CD14-positive monocyte (primary cell): ENCODE measurements at regions not wholly inside any gene's neighbourhood (a gene's known extent, or its start where the extent isn't known, plus 50 kb on each side); places are given as distances from the start of the nearest gene placed in this dataset.

Source experiments
- DNase-seq, 3 donors: peaks; one replicate each; pipeline ENCODE4 v3.0.0-alpha.2; 2011 to 2022
- H2AFZ ChIP-seq: 2 replicates; pipeline ENCODE4 v1.6.0; 2012; ENCODE audit warnings: mild to moderate bottlenecking, low read depth, low read length, inconsistent platforms; ENCODE audit not compliant: insufficient read depth, poor library complexity, severe bottlenecking
- H3K27ac ChIP-seq, 2 donors: 1 replicate in 1 of 2; 2 replicates in 1 of 2; pipeline ENCODE4 v1.5.1; 2012 to 2013; ENCODE audit warnings: low read length in 2 of 2, control low read depth in 1 of 2, inconsistent platforms in 1 of 2, low read depth in 1 of 2, mild to moderate bottlenecking in 1 of 2
- H3K27me3 ChIP-seq, 2 donors: one replicate each; pipeline versions ENCODE4 v1.6.0 to v1.6.1; 2011 to 2013; ENCODE audit warnings: low read length in 2 of 2; ENCODE audit not compliant: control insufficient read depth in 2 of 2, insufficient read depth in 2 of 2
- H3K36me3 ChIP-seq, 2 donors: replicated peaks in 1 of 2; 1 replicate in 1 of 2; 2 replicates in 1 of 2; pipeline versions ENCODE4 v1.5.1 to v1.6.1; 2012 to 2013; ENCODE audit warnings: low read length in 2 of 2, control low read depth in 1 of 2, inconsistent platforms in 1 of 2, mild to moderate bottlenecking in 1 of 2; ENCODE audit not compliant: insufficient read depth in 2 of 2, control insufficient read depth in 1 of 2
- H3K4me1 ChIP-seq, 2 donors: 1 replicate in 1 of 2; 2 replicates in 1 of 2; pipeline versions ENCODE4 v1.5.1 to v1.6.1; 2012 to 2013; ENCODE audit warnings: low read length in 2 of 2, control low read depth in 1 of 2, inconsistent platforms in 1 of 2, mild to moderate bottlenecking in 1 of 2, moderate library complexity in 1 of 2; ENCODE audit not compliant: insufficient read depth in 2 of 2, control insufficient read depth in 1 of 2
- H3K4me2 ChIP-seq: replicated peaks from 2 replicates; pipeline ENCODE3; 2012; ENCODE audit warnings: low read length, moderate library complexity, mild to moderate bottlenecking; ENCODE audit not compliant: poor library complexity, severe bottlenecking; ENCODE audit errors: extremely low read depth
- H3K4me3 ChIP-seq, 3 experiments: fragments of 200-600 bp in 1 of 3; sonication (generic) in 1 of 3; replicated peaks in 1 of 3; 1 replicate in 2 of 3; 2 replicates in 1 of 3; pipeline ENCODE4 v1.5.1; 2011 to 2013; ENCODE audit warnings: low read length in 3 of 3, mild to moderate bottlenecking in 3 of 3, control low read depth in 2 of 3, low read depth in 2 of 3, inconsistent platforms in 1 of 3, moderate library complexity in 1 of 3
- H3K79me2 ChIP-seq: 2 replicates; pipeline ENCODE4 v1.6.0; 2012; ENCODE audit warnings: mild to moderate bottlenecking, control low read depth, inconsistent platforms, low read length, moderate library complexity; ENCODE audit not compliant: insufficient read depth
- H3K9ac ChIP-seq: 2 replicates; pipeline ENCODE4 v1.6.0; 2017; ENCODE audit warnings: low read length, mild to moderate bottlenecking; ENCODE audit not compliant: insufficient read depth, poor library complexity, severe bottlenecking
- H3K9me3 ChIP-seq, 2 donors: replicated peaks in 1 of 2; 1 replicate in 1 of 2; 2 replicates in 1 of 2; pipeline versions ENCODE4 v1.5.1 to v1.6.1; 2012 to 2013; ENCODE audit warnings: low read length in 2 of 2, control low read depth in 1 of 2; ENCODE audit not compliant: control insufficient read depth in 1 of 2, insufficient read depth in 1 of 2
- H4K20me1 ChIP-seq: 2 replicates; pipeline ENCODE4 v1.6.0; 2012; ENCODE audit warnings: mild to moderate bottlenecking, low read length, control low read depth, moderate library complexity; ENCODE audit not compliant: insufficient read depth
- H3K27ac Mint-ChIP-seq, 7 donors: one replicate each; pipeline ENCODE4 v1.8.0; 2020; ENCODE audit warnings: mild to moderate bottlenecking in 7 of 7, mixed read lengths in 7 of 7, moderate library complexity in 6 of 7, inconsistent platforms in 2 of 7
- H3K27me3 Mint-ChIP-seq, 3 donors: one replicate each; pipeline ENCODE4 v1.8.0; 2021 to 2022; ENCODE audit warnings: low read depth in 3 of 3, mild to moderate bottlenecking in 3 of 3, mixed read lengths in 3 of 3, moderate library complexity in 3 of 3, inconsistent platforms in 1 of 3
- H3K36me3 Mint-ChIP-seq, 2 donors: one replicate each; pipeline ENCODE4 v1.8.0; 2020; ENCODE audit warnings: mixed read lengths in 2 of 2, inconsistent platforms in 1 of 2, mild to moderate bottlenecking in 1 of 2
- H3K4me1 Mint-ChIP-seq: one replicate; pipeline ENCODE4 v1.8.0; 2020; ENCODE audit warnings: mild to moderate bottlenecking, mixed read lengths
- H3K4me3 Mint-ChIP-seq, 2 donors: one replicate each; pipeline ENCODE4 v1.8.0; 2020; ENCODE audit warnings: mild to moderate bottlenecking in 2 of 2, mixed read lengths in 2 of 2, moderate library complexity in 1 of 2
- H3K9me3 Mint-ChIP-seq, 7 donors: one replicate each; pipeline ENCODE4 v1.8.0; 2020 to 2022; ENCODE audit warnings: mixed read lengths in 7 of 7, mild to moderate bottlenecking in 6 of 7, moderate library complexity in 6 of 7, inconsistent platforms in 2 of 7
- CTCF ChIP-seq: fragments of 200-600 bp; IDR thresholded peaks from one replicate; pipeline ENCODE4 v1.8.0; 2022; ENCODE audit warnings: antibody characterized with exemption, mild to moderate bottlenecking
- WGBS: methylation state at CpG from one replicate; pipeline ENCODE4 v1.1.5; 2013; ENCODE audit warnings: missing lambda C conversion rate; ENCODE audit not compliant: insufficient coverage; 5-methylcytosine and 5-hydroxymethylcytosine counted together
- intact Hi-C, 2 donors: fragments of 100-400 bp; cut with micrococcal nuclease; formaldehyde crosslinking; loops; one replicate each; pipeline versions ENCODE4 v1.15.0 to v1.15.1; 2023

GRCh38 chr10:108791030-108791429 lies 1132.3 kb downstream of the XPNPEP1 start:
- Histone ChIP-seq H3K9ac (no peak overlapping the region), H2AFZ (no peak overlapping the region), H3K36me3 (no peaks in the 10 kb centered on the region), H3K27me3 (no peaks in the 10 kb centered on the region), H3K4me2 (no peak overlapping the region), H3K79me2 (no peaks in the 10 kb centered on the region), H4K20me1 (no peaks in the 10 kb centered on the region), H3K9me3 (peaks cover 0 to 2% of the 10 kb centered on the region in 2 donors), H3K4me1 (no peaks in the 10 kb centered on the region), H3K4me3 (no peak overlapping the region), H3K27ac (no peak overlapping the region)
- H3K9me3 Mint-ChIP-seq: peaks cover 0 to 12% (median 2%) of the 10 kb centered on the region in 7 donors
- no peak overlapping the region for H3K4me3 Mint-ChIP-seq
- WGBS: no CpG with 5 or more reads among the region's 4 CpGs
- no peaks in the 10 kb centered on the region for H3K4me1 Mint-ChIP-seq
- TF ChIP-seq CTCF: no peak
- no peak overlapping the region for H3K27ac Mint-ChIP-seq
- intact Hi-C loops: no loop called here
- no peaks in the 10 kb centered on the region for H3K36me3 Mint-ChIP-seq
- DNase-seq: no peak
- no peaks in the 10 kb centered on the region for H3K27me3 Mint-ChIP-seq

GRCh38 chr10:108789919-108790318 lies 1133.4 kb downstream of the XPNPEP1 start:
- Histone ChIP-seq H3K4me1 (no peaks in the 10 kb centered on the region), H3K4me3 (no peak overlapping the region), H3K36me3 (no peaks in the 10 kb centered on the region), H3K27ac (no peak overlapping the region), H3K4me2 (no peak overlapping the region), H2AFZ (no peak overlapping the region), H3K27me3 (no peaks in the 10 kb centered on the region), H3K9me3 (peaks cover 5 to 8% of the 10 kb centered on the region in 2 donors), H3K79me2 (no peaks in the 10 kb centered on the region), H4K20me1 (no peaks in the 10 kb centered on the region), H3K9ac (no peak overlapping the region)
- H3K27ac Mint-ChIP-seq: no peak overlapping the region
- H3K36me3 Mint-ChIP-seq: no peaks in the 10 kb centered on the region
- TF ChIP-seq CTCF: no peak
- intact Hi-C loops: no loop called here
- H3K4me3 Mint-ChIP-seq: no peak overlapping the region
- H3K9me3 Mint-ChIP-seq: peaks cover 0 to 16% (median 4%) of the 10 kb centered on the region in 7 donors
- no peaks in the 10 kb centered on the region for H3K4me1 Mint-ChIP-seq
- no peak for DNase-seq
- no CpG with 5 or more reads among the region's 1 CpG for WGBS
- H3K27me3 Mint-ChIP-seq: no peaks in the 10 kb centered on the region
